ENCODE measurements at regions not wholly inside any gene's neighbourhood (a gene's known extent, or its start where the extent isn't known, plus 50 kb on each side); places are given as distances from the start of the nearest gene placed in this dataset.

GRCh38 chr21:27382404-27382803 is 415.5 kb upstream of the ADAMTS5 start:
- TF ChIP-seq POLR2A (IDR thresholded peaks at IDR 0.05), result no peak
- TF ChIP-seq, protein P1, sequence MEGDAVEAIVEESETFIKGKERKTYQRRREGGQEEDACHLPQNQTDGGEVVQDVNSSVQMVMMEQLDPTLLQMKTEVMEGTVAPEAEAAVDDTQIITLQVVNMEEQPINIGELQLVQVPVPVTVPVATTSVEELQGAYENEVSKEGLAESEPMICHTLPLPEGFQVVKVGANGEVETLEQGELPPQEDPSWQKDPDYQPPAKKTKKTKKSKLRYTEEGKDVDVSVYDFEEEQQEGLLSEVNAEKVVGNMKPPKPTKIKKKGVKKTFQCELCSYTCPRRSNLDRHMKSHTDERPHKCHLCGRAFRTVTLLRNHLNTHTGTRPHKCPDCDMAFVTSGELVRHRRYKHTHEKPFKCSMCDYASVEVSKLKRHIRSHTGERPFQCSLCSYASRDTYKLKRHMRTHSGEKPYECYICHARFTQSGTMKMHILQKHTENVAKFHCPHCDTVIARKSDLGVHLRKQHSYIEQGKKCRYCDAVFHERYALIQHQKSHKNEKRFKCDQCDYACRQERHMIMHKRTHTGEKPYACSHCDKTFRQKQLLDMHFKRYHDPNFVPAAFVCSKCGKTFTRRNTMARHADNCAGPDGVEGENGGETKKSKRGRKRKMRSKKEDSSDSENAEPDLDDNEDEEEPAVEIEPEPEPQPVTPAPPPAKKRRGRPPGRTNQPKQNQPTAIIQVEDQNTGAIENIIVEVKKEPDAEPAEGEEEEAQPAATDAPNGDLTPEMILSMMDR (IDR thresholded peaks at IDR 0.05), result no peak
- intact Hi-C loops (cut with DNase I), result no loop called here
- WGBS, 2 donors, result 61 to 62% methylated on average over 3 to 4 of the region's 4 CpGs
- Histone ChIP-seq H3K27ac (no peak overlapping the region), H3K27me3 (no peaks in the 10 kb centered on the region), H3K4me3 (no peak overlapping the region), H3K4me1 (no peaks in the 10 kb centered on the region), H3K9me3 (no peaks in the 10 kb centered on the region), H3K36me3 (replicated peaks in 1 of 2; ENCODE audit: insufficient read depth in 1 of 2, low read depth in 2 of 2) (no peaks in the 10 kb centered on the region)
- ATAC-seq (no peak), DNase-seq (no peak)

GRCh38 chr21:27380303-27380702 is 413.4 kb upstream of the ADAMTS5 start:
- TF ChIP-seq, protein P1 (IDR thresholded peaks at IDR 0.05), result no peak
- no peak for TF ChIP-seq POLR2A (IDR thresholded peaks at IDR 0.05)
- Histone ChIP-seq H3K4me3 (no peak overlapping the region), H3K27me3 (no peaks in the 10 kb centered on the region), H3K4me1 (no peaks in the 10 kb centered on the region), H3K36me3 (replicated peaks in 1 of 2; ENCODE audit: insufficient read depth in 1 of 2, low read depth in 2 of 2) (no peaks in the 10 kb centered on the region), H3K9me3 (no peaks in the 10 kb centered on the region), H3K27ac (no peak overlapping the region)
- intact Hi-C loops (cut with DNase I), result no loop called here
- WGBS, 2 donors, result 37 to 43% methylated on average over 2 of the region's 2 CpGs
- ATAC-seq, result no peak
- DNase-seq, result no peak

GRCh38 chr21:27379354-27379753 is 412.5 kb upstream of the ADAMTS5 start:
- DNase-seq (no peak), ATAC-seq (no peak)
- TF ChIP-seq, protein P1 (IDR thresholded peaks at IDR 0.05), result no peak
- no peak for TF ChIP-seq POLR2A (IDR thresholded peaks at IDR 0.05)
- 35 to 42% methylated on average over 4 of the region's 4 CpGs for WGBS, 2 donors
- intact Hi-C loops (cut with DNase I), result no loop called here
- Histone ChIP-seq H3K4me1 (no peaks in the 10 kb centered on the region), H3K4me3 (no peak overlapping the region), H3K9me3 (no peaks in the 10 kb centered on the region), H3K36me3 (replicated peaks in 1 of 2; ENCODE audit: insufficient read depth in 1 of 2, low read depth in 2 of 2) (no peaks in the 10 kb centered on the region), H3K27me3 (no peaks in the 10 kb centered on the region), H3K27ac (no peak overlapping the region)

DNA sequence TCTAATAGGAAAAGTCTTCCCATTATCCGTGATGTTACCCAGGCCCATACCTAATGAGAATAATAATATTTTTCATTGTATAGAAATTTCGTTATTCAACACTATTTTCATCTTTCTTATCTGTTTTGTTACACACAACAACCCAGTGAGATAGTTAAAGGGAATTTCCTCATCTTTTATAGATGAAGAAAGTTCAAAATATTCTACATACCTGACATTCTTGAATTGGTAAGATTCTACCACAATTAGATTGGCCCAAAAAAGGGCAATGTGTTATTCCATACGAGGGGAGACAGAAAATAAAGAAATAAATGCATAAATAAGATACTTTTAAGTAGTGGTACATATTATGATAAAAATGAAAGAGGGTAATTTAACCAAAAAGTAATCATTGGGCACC is 405.5 kb upstream of the ADAMTS5 start:
- intact Hi-C loops (cut with DNase I), result no loop called here
- DNase-seq (no peak), ATAC-seq (no peak)
- TF ChIP-seq, protein P1 (IDR thresholded peaks at IDR 0.05), result no peak
- TF ChIP-seq POLR2A (IDR thresholded peaks at IDR 0.05), result no peak
- no peak overlapping the region for H3K4me3 ChIP-seq
- peaks cover 4% of the 10 kb centered on the region for H3K4me1 ChIP-seq
- no peaks in the 10 kb centered on the region for H3K9me3 ChIP-seq
- H3K27me3 ChIP-seq, result no peaks in the 10 kb centered on the region
- no peak overlapping the region for H3K27ac ChIP-seq
- no peaks in the 10 kb centered on the region for H3K36me3 ChIP-seq (replicated peaks in 1 of 2; ENCODE audit: insufficient read depth in 1 of 2, low read depth in 2 of 2)
- 64% methylated on average over 3 of the region's 3 CpGs for WGBS, 2 donors

- Histone ChIP-seq H3K4me1 (peaks cover 4% of the 10 kb centered on the region), H3K9me3 (no peaks in the 10 kb centered on the region), H3K36me3 (replicated peaks in 1 of 2; ENCODE audit: insufficient read depth in 1 of 2, low read depth in 2 of 2) (no peaks in the 10 kb centered on the region), H3K27me3 (no peaks in the 10 kb centered on the region), H3K4me3 (no peak overlapping the region), H3K27ac (no peak overlapping the region)
- ATAC-seq (no peak), DNase-seq (no peak)
- TF ChIP-seq POLR2A (IDR thresholded peaks at IDR 0.05), result no peak
- TF ChIP-seq, protein P1 (IDR thresholded peaks at IDR 0.05), result no peak
- intact Hi-C loops (cut with DNase I), result no loop called here
Observed at GRCh38 chr21:27371975-27372331, 405.1 kb upstream of the ADAMTS5 start.
